ENCODE measurements at regions not wholly inside any gene's neighbourhood (a gene's known extent, or its start where the extent isn't known, plus 50 kb on each side); places are given as distances from the start of the nearest gene placed in this dataset.

DNA sequence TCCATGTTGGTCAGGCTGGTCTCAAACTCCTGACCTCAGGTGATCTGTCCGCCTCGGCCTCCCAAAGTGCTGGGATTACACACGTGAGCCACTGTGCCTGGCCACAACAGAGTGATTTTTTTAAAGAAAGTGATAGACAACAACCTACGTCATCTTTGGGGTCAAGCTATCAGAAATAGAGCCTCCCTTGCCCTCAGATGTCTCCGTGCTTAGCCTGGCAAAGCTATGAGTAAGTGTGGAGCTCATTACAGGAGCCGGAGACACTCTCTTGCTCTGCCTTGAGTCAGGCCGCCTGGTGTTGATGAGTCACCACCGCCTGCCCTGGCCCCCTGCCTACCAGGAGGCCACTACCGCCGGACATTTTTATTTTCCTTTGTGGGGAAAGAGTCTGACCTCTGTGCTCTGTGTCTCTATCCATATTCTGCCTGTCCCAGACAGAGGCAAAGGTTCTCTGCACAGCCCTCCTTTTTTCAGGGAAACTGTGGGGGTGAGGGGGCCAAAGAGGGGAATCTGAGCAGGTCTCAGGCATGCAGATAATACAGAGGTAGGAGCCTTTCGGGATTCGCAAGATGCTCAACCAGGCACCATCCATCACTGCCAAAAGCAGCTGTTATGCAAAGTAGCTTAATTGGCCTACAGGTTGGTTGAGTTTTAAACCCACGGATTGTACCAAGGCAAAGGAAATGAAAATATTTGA is 123.7 kb upstream of the CPEB4 start:
- no peak for DNase-seq (ENCODE audit: low read depth in 2 of 2)

DNA sequence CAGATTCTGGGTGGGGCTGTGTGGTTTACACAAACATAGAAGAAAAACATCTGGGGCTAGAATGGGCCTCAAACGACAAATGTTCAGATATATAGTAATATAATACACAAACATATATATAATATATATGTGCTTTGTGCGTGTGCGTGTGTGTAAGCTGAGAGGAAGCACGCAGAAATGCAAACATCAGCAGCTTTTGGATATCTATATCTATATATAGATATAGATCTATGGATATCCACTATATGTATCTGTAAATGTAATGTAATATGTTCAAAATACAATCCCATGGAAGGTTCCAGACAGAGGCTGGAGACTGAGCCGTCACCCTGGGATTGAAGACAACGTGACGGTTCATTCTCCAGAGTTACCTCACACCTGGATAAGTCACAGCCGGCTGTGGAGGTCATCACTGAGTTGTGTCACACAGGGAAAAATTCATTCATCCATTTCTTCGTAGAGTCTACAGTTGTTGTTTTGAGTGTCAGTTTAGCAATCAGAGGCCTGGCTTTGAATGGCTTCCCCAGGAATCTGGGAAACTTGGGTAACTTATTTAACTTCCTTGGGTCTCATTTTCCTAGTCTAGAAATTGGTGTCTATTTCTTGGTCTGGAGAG is 123.0 kb upstream of the CPEB4 start:
- no peak for DNase-seq (ENCODE audit: low read depth in 2 of 2)

DNA sequence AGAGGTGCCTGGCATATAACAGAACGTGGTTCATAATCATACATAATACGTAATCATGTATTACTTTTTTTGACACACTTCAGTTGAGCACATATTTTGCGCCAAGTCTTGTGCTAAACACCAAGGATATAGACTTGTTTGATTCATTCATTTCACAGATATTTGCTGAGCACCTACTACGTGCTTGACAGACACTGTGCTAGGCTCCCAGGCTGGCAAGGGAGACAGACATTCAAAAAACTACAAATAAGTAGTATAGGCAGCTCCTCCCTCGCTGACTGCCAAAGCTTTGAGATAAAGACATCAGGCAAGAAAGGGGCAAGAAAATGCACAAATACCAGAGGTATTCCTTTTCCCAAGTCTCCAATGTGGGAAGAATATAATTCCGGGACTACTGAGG is 122.5 kb upstream of the CPEB4 start:
- no peak for DNase-seq (ENCODE audit: low read depth in 2 of 2)

DNA sequence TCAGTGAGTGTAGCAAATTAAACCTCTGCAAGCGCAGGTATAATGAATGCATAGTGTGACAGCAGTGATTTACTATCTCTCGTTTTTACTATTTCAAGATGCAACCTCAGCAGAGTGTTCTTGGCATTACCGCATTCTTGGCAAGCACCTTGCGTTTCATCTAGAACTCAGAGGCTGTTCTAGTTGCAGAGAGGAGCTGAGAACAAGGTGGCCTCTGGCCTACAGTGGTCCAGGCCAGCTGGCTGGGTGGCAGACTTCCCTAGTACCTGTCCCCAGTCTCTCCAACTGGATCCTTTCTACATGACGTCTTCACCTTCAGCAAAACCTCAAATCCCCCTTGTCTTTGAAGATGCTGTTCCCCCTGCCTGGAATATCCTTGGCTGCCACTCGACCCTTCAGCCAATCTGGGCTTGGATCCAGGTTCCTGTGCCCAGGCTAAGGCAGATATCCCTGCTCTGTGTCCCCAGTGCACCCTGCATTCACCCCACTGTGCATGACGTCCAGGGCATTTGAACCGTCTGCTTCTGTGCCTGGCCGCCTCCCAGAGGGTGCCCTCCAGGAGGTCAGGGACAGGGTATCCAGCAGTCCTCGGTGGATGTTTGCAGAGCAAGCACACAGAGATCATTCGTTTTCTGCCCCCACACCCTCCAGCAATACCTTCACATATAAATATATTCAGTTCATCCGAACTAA is 120.4 kb upstream of the CPEB4 start:
- no peak for DNase-seq (ENCODE audit: low read depth in 2 of 2)

DNA sequence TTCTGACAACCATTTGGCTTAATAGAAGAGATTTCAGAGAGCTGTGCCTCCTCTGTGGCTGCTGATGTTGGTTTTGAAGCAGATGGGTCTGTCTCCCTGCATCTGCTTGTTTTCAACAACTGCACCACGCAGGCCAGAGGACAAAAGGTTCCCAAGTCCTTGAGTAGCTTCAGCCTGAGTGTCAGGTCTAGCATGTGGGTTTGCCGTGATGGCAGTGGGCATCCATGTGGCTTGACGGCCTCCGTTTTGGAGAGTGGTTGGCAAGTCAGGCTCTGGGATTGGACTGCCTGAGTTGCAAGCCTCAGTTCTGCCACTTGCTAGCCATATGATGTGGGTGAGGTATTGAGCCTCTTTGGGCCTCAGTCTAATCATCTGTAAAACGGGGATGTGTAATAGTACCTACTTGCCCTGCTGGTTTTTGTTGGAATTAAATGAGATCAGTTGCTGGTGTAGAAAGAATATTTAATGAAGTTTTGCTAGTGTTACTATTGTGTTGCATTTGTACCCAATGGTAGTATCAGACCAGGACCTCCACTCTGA is 119.8 kb upstream of the CPEB4 start:
- no peak for DNase-seq (ENCODE audit: low read depth in 2 of 2)

DNA sequence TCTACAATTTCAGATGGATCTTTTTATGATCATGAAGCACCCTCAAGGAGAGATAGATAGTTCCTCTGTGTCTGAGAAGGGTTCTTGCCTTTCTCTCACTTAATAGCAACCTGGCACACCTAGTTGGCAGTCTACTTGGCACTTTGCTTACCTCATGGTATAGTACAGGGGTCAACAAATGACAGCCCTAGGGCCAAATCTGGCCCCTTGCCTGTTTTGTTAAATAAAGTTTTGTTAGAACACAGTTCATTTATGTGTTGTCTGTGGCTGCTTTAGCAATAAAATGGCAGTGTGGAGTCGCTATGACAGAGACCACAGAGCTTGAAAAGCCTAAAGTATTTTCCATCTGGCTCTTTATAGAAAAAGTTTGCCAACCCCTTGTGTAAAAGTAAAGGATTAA is 119.3 kb upstream of the CPEB4 start:
- DNase-seq (ENCODE audit: low read depth in 2 of 2): no peak

DNA sequence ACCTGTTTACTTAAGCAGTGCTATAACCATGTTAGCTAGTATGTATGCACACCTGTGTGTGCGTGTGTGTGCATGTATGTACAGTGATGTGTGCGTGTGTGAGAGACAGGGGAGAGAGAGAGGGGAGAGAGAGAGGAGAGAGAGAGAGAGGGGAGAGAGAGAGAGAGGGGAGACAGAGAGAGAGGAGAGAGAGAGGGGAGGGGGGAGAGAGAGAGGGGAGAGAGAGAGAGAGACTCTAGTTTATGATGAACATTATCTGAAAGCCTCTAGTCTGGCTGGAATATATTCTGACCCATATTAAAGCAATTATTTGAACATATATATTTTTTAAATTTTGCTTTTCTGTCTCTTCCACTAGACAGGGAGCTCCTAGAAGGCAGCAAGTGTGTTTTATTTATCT is 117.5 kb upstream of the CPEB4 start:
- no peak for DNase-seq (ENCODE audit: low read depth in 2 of 2)

DNA sequence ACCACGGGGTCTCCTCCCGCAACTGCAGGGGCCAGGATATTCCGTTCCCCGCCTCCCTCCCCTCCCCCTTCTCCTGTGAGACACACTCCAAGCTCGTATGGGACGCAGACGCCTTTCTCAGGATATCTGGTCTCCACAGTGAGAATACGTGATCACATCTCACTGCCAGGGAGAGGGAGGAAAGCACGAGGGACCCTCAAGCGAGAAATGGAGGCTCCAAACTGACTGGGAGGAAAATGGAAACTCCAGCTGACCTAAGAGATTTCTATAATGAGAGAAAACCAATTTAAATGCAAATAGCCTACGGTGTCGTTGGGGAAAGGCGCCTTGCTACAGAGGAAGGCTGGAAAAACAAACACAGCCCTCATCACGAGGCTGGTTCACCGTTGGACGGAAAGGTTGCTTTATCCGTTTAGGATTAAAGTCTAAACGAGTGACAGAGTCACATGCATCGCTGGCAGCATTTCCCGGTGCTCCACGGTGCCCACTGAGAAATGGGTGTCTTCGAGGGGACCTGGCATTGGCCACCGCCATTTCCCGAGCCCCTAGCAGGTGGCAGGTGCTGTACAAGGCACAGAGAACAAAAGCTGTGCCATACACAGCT is 116.9 kb upstream of the CPEB4 start:
- DNase-seq (ENCODE audit: low read depth in 2 of 2): no peak

DNA sequence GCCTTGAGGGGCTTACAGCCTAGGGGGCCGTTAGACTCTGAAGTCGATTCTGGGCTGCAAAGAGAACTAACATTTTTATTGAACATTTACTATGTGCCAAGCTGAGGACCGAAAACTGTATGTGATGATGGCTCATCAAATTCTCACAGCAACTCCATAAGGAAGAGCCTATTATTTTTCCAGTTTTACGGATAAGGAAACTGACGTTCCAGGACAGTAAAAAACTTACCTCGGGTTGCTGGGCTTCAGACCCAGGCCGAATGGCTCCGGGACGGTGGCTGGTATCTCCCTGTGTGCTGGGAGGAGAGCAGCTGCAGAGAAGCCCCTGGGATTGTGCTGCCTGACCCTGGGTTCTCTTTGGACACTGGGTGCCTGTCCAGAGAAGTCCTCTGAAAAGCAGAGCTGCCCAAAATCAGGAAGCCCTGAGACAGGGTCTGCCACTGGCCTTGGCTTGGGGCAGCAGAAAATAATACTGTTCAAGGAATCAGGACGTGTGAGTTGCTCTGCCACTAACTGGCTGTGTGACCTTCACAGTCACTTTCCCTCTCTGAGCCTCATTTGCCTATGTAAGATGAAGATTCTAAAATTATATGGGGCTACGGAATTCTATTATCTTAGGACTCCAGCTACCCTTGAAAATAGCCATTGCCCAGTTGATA is 116.3 kb upstream of the CPEB4 start:
- DNase-seq (ENCODE audit: low read depth in 2 of 2): no peak

DNA sequence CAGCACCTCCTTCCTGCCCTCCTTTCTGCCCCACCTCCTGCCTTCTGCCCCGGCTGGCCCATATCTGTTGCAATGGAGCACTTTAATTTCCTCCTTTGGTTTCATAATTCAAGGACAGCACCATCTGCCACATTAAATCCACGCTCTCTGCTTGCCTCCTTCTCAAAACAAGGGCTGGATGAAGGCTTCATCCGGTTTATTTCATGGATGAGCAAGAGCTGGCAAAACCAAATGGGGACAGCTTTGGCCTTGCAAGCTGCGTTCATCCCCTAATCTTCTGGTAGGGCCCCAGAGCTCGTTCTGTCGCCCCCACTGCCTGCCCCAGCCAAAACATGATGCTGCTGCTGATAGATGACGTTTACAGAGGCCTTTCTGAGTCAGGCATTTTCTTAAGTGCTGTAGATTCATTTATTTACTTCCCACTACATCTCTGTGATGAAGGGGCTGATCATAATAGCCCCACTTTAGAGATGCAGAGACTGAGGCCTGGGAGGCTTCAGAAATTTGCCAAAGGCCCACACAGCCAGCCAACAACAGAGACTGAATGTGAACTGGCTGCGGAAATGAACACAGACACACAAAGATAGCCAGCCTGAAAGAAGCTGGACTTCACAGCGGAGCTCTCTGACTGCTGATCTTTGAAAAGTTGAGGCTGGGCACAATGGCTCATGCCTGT is 115.6 kb upstream of the CPEB4 start:
- no peak for DNase-seq (ENCODE audit: low read depth in 2 of 2)

DNA sequence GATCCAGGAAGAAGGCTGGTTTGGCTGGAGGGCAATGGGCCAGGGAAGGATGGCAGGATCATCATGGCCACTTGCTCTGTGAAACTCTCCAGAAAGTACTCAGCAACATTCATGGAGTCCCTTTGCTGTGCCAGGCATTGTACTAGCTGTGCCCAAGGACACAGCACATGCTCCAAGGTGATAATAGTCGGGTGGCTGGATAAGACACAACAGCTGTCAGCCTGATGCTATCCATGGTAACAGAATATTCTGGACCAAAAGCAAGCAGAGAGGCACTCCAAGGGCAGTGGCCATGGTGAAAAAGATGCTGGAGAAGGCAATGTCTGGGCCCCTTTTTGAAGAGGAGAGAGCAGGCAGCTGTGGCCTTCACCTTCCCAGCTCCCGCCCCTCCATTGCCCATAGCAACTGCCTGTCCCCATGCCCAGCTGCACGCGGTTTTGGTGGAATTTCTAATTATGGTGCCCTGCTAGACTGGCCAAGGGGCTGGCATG is 113.8 kb upstream of the CPEB4 start:
- no peak for DNase-seq (ENCODE audit: low read depth in 2 of 2)

DNA sequence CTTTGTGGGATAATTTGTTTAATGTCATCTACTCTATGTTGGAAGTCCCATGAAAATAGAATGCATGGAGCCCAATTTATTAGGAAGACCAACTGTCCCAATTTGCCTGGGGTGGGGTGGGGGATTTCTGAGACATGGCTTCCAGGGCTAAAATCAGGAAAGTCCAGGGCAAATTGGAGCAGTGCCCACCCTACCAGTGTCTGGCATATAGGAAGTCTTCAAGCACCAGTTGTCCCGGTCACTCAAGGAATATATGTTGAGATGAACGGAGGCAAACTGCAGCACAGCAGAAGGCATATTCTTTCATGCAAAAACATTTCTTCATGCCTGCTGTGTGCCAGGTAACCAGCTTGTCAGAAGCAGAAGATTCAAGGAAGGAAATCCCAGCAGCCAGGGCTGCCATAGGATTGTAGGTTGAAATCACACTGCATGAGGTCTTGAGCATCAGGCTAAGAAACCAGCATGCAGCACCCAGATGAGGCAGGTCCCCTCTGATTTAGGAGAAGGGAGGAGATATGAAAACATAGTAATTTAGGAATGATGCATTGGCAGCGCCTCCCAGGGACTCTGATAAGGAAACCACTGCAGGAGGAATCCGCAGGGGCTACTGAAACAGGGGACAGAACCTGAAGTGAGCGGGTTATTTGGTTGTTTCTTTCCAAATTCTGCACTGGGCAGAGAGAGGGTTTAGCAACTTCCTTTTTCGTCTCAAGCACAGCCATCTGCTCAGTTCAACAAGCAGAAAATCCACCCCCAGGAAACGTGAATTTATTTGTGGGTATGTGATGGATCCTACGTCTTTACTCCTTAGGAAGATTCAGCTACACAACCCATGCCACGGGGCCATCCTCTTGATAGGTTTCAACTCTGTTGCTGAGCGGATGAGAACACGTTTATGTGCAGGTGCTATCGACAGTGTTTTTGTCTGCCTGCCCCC is 112.6 kb upstream of the CPEB4 start:
- DNase-seq (ENCODE audit: low read depth in 2 of 2): no peak

DNA sequence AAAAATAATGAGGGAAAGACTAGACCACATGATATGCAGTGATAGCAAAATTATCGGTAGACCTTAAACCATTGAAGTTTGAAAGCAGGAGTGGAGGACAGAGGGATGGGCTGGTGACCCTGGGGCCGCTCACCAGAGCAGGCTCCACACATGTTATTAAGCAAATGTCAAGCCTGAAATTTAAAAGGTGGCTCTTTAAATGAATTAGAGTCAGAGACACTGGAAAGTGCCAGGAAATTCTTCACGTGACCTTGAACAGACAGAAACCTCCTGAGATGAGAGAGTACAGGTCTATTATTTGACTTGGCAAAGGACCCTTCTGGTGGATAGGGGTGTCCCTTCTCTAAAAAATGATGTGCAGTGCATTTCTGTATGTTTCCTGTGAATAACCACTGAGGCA is 111.0 kb upstream of the CPEB4 start:
- DNase-seq (ENCODE audit: low read depth in 2 of 2): no peak

DNA sequence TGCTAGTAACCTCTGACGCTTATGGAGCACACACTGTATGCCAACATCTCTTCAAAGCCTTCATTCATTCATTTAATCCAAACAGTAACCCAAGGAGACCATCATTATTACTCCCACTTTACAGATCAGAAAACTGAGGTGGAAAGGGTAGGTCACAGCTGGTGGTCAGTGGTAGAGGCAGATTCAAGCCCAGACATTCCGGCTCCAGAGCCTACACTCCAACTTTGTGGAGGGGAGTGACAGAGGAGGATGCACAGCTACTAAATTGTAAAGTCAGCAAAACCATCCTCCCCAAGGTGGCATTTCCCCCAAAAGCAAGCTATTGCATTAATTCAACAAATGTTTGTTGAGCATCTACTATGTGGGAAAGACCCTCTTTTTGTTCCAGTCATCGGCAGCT is 110.5 kb upstream of the CPEB4 start:
- no peak for DNase-seq (ENCODE audit: low read depth in 2 of 2)

DNA sequence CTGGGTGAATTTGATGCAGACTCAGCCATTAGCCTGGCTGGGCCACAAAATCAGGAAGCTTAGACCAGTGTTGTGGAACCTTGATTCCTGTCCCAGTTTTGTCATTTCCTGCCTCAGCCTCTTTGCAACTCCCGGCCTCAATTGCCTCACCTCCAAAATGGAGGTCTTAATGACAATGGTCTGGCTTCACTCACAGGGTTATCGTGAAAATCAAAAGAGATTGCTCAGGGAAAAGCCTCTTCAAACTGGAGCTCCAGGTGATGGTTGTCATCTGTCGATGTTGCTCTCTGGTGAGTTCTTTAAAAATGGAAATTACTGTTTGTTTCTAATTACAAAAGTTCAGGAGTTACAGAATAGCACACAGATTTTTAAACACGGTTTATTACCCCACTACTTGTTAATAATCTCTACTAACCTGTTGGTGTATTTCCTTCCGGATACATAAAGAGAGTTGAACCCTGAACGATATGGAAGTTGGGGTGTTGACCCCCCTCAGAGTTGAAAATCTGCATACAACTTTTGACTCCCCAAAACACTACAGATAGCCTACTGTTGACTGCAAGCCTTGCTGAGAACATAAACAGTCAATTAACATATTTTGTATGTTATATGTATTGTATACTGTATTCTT is 109.9 kb upstream of the CPEB4 start:
- no peak for DNase-seq (ENCODE audit: low read depth in 2 of 2)

DNA sequence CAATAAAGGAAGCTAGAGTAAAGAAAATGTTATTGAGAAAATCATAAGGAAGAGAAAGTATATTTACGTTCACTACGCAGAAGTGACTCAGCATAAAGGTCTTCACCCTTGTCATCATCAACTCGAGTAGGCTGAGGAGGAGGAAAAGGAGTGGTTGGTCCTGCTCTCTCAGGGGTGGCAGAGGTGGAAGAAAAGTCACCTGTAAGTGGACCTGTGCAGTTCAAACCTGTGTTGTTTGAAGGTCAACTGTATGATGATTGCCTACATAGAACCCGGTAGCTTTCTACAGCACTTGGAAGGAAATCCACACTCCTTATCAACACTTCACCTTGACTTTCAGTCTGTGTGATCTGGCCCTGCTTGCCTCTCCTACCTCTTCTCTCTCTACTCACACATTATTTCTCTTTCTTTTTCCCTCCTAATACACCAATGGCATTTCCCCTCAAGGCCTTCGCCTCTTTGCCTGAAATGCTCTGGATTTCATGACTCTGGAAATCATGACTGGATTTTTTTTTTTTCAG is 109.3 kb upstream of the CPEB4 start:
- DNase-seq (ENCODE audit: low read depth in 2 of 2): no peak

DNA sequence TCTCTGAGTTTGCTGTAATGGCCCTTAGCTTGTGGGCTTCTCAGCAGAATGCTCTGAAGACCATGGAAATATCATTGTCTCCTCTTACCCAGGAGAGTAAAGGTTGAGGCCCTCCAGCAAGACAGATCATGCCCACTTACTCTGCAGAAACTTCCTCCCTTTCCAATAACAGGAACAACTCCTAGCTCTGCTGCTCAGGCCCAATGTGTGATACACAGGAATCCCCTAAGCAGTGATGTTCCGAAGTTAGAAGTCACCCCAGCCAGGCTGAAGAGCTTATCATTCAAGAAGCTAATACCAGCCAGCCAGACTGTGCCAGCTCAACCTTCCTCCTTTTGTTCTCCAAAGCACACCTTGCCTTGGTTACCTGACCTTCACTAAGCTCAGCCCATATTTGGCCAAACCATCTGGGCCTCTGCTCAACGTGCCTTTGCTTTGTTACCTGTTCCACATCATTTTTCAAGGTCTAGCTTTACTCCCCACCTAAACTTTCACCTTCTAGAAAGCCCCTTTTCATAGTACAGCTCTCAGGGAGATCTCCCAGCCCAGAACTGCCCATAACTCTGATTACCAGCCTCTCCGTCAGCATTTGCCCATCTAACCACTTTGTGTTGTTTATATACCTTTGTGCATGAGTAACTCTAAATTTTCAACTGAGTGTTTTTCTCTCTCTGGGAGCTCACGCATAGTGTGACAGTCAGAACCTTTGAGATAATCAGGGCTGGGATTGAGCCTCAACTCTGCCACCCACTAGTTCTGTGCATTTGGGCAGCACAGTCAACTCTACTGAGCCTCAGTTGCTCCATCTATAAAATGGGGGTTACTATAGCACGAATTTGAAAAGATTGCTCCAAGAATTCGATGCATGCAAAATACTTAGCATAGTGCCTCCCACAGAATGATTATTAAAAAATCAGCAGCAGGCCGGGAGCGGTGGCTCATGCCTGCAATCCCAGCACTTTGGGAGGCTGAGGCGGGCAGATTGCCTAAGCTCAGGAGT is 107.6 kb upstream of the CPEB4 start:
- no peak for DNase-seq (ENCODE audit: low read depth in 2 of 2)

DNA sequence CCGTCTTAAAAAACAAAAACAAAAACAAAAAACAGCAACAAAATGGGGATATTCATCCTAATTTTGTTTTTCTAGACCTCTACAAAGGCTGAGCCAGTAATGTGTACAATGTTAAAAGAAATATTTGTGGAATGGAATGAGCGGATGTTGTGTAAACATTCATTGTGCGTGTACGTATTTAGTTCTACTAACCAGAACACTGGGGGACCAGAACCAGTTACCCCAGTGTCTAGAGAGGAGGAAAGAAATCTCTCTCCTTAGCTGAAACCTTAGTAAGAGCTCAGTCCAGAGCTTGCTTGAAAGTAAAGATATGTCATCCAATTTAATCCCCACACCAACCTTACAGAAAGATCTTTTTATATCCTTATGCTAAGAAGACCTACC is 106.7 kb upstream of the CPEB4 start:
- no peak for DNase-seq (ENCODE audit: low read depth in 2 of 2)

Measured in stimulated activated CD4-positive, alpha-beta T cell treated with anti-CD3 and anti-CD28 coated beads, Interleukin-4, amount 100 ng/mL, for 48 hours (primary cell).